LNCaP clone FGC (cell line): ENCODE measurements at regions not wholly inside any gene's neighbourhood (a gene's known extent, or its start where the extent isn't known, plus 50 kb on each side); places are given as distances from the start of the nearest gene placed in this dataset.

Experiments used
- DNase-seq: peaks from one replicate; pipeline ENCODE4 v3.0.0-alpha.2; 2011; ENCODE audit warnings: low read depth
- H3K4me3 ChIP-seq: 2 replicates; pipeline ENCODE4 v1.5.1; 2011; ENCODE audit warnings: mild to moderate bottlenecking, low read depth, low read length, control low read depth
- CTCF ChIP-seq: IDR thresholded peaks from 2 replicates; pipeline ENCODE4 v1.5.1; 2012; ENCODE audit warnings: mild to moderate bottlenecking; ENCODE audit not compliant: control insufficient read depth, insufficient read depth; ENCODE audit errors: extremely low read depth

GRCh38 chr5:63831381-63831780 lies 130.9 kb downstream of the HTR1A start:
- no peak overlapping the region for H3K4me3 ChIP-seq
- no peak for DNase-seq
- TF ChIP-seq CTCF, result no peak

GRCh38 chr5:63825984-63826383 lies 136.3 kb downstream of the HTR1A start:
- TF ChIP-seq CTCF, result no peak

GRCh38 chr5:63823583-63823982 lies 138.7 kb downstream of the HTR1A start:
- DNase-seq, result no peak
- no peak for TF ChIP-seq CTCF
- H3K4me3 ChIP-seq, result no peak overlapping the region

More at GRCh38 chr5:63825984-63826383, 136.3 kb downstream of the HTR1A start:
- no peak overlapping the region for H3K4me3 ChIP-seq
- no peak for DNase-seq

GRCh38 chr5:63822614-63823013 lies 139.6 kb downstream of the HTR1A start:
- TF ChIP-seq CTCF, result peak; percentile 44
- DNase-seq, result peak; percentile 13
- no peak overlapping the region for H3K4me3 ChIP-seq

- DNase-seq, result no peak
- no peak for TF ChIP-seq CTCF
- H3K4me3 ChIP-seq, result no peak overlapping the region
Observed at GRCh38 chr5:63820577-63820976, 141.7 kb downstream of the HTR1A start.

GRCh38 chr5:63812693-63813092 lies 149.6 kb downstream of the HTR1A start:
- no peak overlapping the region for H3K4me3 ChIP-seq
- no peak for DNase-seq
- TF ChIP-seq CTCF, result no peak

- TF ChIP-seq CTCF, result no peak
- no peak overlapping the region for H3K4me3 ChIP-seq
- DNase-seq, result no peak
Observed at GRCh38 chr5:63811961-63812360, 150.3 kb downstream of the HTR1A start.
